ENCODE measurements at regions not wholly inside any gene's neighbourhood (a gene's known extent, or its start where the extent isn't known, plus 50 kb on each side); places are given as distances from the start of the nearest gene placed in this dataset.

GRCh38 chr5:111927191-111927590 lies 170.2 kb upstream of the NREP start:
- no peak for TF ChIP-seq CTCF (IDR thresholded peaks at IDR 0.05)
- no peak for TF ChIP-seq POLR2AphosphoS5 (IDR thresholded peaks at IDR 0.05)
- TF ChIP-seq POLR2A (IDR thresholded peaks at IDR 0.05), result no peak
